Left renal cortex interstitium (tissue), 4 donors: ENCODE measurements at regions not wholly inside any gene's neighbourhood (a gene's known extent, or its start where the extent isn't known, plus 50 kb on each side); places are given as distances from the start of the nearest gene placed in this dataset.

Experiments used
- DNase-seq, 4 donors: peaks; one replicate each; pipeline ENCODE4 v3.0.0-alpha.2; 2013; ENCODE audit warnings: low read depth in 4 of 4, low spot score in 2 of 4, missing footprints in 1 of 4

DNA sequence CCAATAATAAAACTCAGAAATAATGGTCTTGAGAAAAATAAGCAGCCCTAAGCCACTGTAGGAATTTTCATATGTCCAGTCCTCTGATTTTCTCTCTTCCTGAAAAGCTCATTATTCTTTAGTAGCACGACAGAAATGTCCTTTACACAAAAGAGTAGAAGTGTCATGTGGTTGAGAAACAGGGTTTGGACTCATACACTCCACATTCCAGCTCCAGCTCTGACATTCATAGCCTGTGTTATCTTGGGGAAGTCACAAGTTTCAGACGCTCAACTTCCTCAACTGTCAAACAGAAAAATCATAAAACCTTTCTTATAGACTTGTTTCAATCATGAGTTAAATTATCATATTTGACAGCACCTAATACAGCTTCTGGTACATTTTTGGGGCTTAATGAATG is 511.5 kb downstream of the TNS1 start:
- DNase-seq = no peak

- DNase-seq = no peak
Observed at GRCh38 chr2:217489145-217489960, 513.4 kb downstream of the TNS1 start.

DNA sequence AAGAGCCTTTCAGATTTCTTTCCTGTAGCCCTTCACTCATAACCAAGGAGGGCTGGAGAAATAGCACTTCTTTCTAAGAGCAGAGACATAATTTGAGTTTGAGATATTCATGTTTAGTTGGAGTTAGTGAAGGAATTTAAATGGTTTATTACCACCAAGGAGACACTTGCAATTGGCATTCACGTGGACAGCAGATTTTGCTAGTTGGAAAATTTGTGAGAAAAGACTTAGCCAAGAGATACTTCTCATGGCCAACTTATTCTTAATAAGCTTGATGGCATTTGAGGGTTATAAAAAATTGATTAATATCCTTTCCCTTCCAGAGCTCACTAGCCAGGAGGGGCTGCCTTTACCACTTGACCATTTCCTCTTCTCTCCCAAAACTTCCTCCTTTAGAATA is 518.7 kb downstream of the TNS1 start:
- DNase-seq = no peak

DNA sequence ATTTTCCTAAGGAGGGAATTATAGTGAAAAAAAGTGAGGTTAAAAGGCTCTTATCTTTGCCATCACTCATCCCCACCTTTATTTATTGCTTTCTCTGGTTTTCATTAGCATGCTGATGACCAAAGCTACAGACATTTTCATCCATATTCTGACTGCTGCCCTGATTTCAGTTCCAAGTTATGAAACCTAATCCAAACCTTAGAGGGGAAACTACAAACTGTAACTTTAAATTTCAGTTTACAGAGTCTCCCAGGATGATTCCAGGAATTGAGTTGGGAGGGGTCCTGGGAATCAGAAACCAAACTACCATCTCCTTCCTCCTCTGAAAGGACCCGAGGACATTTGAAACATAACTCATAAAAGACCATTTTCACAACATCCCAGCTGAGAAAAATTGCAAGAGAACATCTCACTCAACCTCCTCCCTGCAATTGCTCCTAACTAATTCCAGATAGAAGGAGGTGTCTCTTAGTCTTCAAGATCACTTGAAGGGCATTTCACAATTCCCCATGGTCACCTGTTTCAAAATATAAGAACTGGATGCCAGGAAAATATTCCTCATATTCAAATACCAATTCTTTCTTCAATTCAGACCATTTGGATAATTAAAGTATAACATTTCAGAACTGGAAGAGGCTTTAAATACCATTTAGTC is 520.6 kb downstream of the TNS1 start:
- DNase-seq = no peak

- DNase-seq = no peak
Observed at GRCh38 chr2:217481577-217481976, 521.2 kb downstream of the TNS1 start.

DNA sequence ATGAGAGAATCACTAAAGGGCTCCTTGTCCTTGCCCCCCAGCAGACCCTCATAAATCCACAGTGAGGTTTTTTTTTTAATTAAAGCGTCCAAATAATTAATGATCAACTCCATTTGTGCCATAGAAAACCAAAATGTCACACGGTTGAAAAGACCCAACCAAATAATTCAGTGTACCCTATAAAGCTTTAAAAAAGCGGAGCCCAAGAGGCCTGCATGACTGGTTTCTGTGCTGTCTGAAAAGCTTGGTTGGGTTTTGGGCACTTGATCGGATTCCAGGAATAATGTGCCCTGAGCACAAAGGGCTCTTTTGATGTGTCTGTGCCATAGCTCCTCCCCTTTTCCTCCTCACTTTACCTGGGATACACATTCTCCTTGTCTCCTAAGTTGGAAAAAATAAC is 523.2 kb downstream of the TNS1 start:
- DNase-seq = no peak

DNA sequence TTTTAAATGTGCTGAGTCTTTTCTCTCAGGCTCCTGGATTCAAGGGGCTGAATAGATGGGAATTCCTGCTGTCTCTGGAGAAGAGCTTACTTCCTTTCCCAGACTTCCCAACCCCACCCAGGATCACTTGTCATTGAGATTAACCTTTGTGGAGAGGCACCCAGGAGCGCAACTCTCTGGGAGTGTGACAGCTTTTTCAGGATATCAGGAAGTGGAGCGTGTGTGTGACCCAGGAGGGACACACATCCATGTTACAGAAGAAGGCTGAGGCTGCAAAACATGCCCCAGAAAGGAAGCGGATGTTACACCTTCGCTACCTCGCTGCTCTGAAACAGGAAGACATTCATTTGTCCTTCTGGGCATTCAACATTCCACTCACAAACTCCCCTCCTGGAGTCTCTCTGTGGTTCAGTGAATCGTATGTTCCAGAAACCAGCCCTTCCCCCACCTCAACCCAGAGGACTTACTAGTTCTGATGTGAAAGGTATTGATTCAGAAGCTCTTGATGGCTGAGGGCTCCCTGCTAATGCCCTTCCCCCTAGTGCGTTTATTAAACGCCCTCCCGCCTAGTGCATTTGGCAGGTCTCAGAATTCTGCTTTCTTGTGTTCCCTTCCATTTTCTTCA is 523.9 kb downstream of the TNS1 start:
- DNase-seq = no peak

DNA sequence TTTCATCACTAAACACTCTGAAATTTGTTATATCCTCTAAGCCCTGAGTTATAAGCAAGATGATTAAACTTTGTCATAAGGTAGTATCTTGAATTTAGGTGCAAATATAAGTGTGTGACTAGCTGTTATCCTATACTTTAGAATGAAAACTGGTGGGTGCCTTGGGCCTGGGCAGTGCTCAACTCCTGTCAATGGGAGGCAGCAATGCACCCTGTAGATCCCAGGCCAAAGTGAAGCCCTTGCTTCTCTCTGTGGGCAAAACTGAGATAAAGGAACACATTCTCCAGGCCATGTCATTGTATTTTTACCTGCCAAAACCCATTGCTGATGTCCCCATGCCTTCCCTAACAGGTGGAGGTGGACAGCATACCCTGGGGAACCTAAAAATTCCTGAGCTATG is 525.2 kb downstream of the TNS1 start:
- DNase-seq = no peak

GRCh38 chr2:217475791-217476190 is 527.0 kb downstream of the TNS1 start:
- no peak for DNase-seq

GRCh38 chr2:217475101-217475500 is 527.7 kb downstream of the TNS1 start:
- DNase-seq = no peak

GRCh38 chr2:217471319-217471718 is 531.5 kb downstream of the TNS1 start:
- DNase-seq = no peak

DNA sequence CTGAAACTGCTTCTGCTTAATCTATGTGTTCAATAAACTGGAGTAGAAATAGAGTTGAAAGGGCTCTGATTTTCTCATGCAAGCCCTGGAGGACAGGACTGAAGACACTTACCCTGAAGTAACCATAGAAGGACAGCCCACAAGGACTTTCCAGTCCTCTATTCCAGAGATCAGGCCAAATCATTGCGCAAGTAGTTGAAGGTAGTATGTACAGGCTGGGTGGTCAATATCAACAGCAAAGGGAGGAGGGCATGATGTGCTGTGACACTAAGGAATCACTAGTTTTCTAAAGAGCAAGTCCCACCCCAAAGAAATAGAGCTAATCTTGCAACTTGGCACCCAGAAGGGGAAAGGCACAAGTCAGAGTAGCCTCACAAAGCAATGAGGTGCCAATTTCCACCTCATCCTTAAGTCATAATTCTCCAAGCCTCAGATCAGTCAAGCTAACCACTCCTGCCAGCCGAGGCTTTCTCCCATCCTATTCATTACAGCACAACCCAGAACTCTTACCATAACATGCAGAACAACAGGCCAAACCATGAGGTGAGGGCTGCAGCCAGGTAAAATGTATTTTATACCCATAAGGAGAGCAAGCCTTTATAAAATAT is 533.5 kb downstream of the TNS1 start:
- DNase-seq = no peak

- no peak for DNase-seq
Observed at GRCh38 chr2:217468042-217468830, 534.6 kb downstream of the TNS1 start.

GRCh38 chr2:217467331-217467730 is 535.5 kb downstream of the TNS1 start:
- DNase-seq = no peak

- no peak for DNase-seq
Observed at GRCh38 chr2:217466805-217467204, 536.0 kb downstream of the TNS1 start.

DNA sequence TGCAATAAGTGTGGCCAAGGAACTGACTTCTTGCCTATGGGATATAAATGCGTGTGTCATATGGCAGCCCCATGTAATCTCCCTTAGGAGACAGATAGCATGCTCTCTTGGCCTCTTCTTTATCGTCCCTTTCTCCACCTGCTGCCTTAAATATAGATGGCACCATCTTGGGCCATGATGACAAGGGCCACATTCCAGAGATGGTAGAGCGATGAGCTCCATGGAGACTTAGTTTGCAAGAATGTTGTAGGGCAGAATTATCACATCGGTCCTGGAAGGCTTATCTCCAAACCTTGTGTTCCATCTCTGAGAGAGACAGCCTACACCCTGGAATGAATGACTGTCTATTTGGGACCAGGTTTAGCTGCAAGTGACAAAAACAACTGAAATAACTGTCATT is 536.7 kb downstream of the TNS1 start:
- no peak for DNase-seq

DNA sequence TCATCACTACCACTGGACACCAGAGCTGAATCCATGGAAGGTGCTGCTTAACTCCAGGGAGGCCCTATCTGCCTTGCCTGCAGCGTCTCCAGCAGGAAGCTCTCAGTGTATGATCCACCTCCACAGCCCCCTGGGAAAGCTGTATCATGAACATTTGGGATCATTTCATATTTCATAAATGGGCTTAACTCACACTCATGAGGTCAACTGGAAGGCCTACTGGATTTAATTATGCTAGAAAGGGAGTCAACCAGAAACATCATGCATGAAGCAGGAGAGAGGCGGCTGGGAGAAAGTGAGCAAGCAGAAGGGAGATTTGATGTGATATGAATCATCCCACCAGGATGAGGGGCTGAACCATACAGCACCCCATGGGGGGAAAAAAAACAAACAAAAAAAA is 537.7 kb downstream of the TNS1 start:
- no peak for DNase-seq

- no peak for DNase-seq
Observed at GRCh38 chr2:217463402-217464075, 539.3 kb downstream of the TNS1 start.

GRCh38 chr2:217462121-217462520 is 540.7 kb downstream of the TNS1 start:
- DNase-seq = no peak

DNA sequence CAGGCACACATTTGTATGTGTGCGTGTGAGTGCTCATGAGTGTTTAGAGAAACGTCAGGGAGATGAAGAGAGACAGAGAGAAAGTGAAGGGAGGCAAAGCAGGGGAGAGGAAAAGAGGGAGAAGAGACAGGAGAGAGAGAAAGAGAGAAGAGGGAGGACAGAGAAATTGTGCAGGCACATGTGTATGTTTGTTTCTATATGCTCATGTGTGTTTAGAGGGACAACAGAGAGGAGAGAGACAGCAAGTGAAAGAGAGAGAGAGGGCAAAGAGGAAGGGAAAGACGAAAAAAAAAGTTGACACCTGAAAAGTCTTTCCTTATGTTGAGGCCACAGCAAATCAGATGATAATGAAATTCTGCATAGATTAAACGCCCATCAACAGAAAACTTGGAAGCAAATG is 541.1 kb downstream of the TNS1 start:
- no peak for DNase-seq
